GM23338 (cell line): ENCODE measurements at regions not wholly inside any gene's neighbourhood (a gene's known extent, or its start where the extent isn't known, plus 50 kb on each side); places are given as distances from the start of the nearest gene placed in this dataset.

ENCODE experiments used
- CREB1 ChIP-seq: fragments of 250-450 bp; sonication (Bioruptor Pico); IDR thresholded peaks from 2 replicates; pipeline ENCODE4 v1.5.0; 2020; ENCODE audit warnings: low read depth, mild to moderate bottlenecking, moderate library complexity
- CTCF ChIP-seq, 2 experiments: fragments of 200-600 bp in 1 of 2; sonication (generic) in 1 of 2; conservative IDR thresholded peaks; 2 replicates each; pipeline versions ENCODE4 v1.5.1 to v1.6.1; 2016 to 2017; ENCODE audit warnings: antibody characterized with exemption in 2 of 2, low read depth in 2 of 2, mild to moderate bottlenecking in 2 of 2, moderate library complexity in 1 of 2
- EZH2 ChIP-seq: fragments of 200-600 bp; sonication (generic); IDR thresholded peaks from one replicate; pipeline ENCODE4 v1.8.0; 2017; ENCODE audit warnings: antibody characterized with exemption, mild to moderate bottlenecking, low read depth; ENCODE audit not compliant: unreplicated experiment
- EZH2phosphoT487 ChIP-seq: fragments of 200-600 bp; sonication (generic); IDR thresholded peaks from one replicate; pipeline ENCODE4 v1.8.1; 2018; ENCODE audit warnings: antibody characterized with exemption; ENCODE audit not compliant: unreplicated experiment
- JUNB ChIP-seq: IDR thresholded peaks from one replicate; pipeline ENCODE4 v1.6.1; 2016; ENCODE audit warnings: antibody characterized with exemption; ENCODE audit not compliant: unreplicated experiment
- POLR2AphosphoS5 ChIP-seq: IDR thresholded peaks from 2 replicates; pipeline ENCODE4 v1.6.1; 2016; ENCODE audit warnings: antibody characterized with exemption, low read depth
- REST ChIP-seq: IDR thresholded peaks from one replicate; pipeline ENCODE4 v1.6.1; 2018; ENCODE audit warnings: antibody characterized with exemption; ENCODE audit not compliant: unreplicated experiment
- STAT1 ChIP-seq: IDR thresholded peaks from one replicate; pipeline ENCODE4 v1.6.1; 2016; ENCODE audit warnings: antibody characterized with exemption; ENCODE audit not compliant: unreplicated experiment
- ZNF331 ChIP-seq: fragments of 250-450 bp; sonication (Bioruptor Pico); IDR thresholded peaks from 2 replicates; pipeline ENCODE4 v1.5.0; 2020; ENCODE audit warnings: low read depth, mild to moderate bottlenecking, moderate library complexity
- ZNF462 ChIP-seq: fragments of 250-450 bp; sonication (Bioruptor Pico); IDR thresholded peaks from 2 replicates; pipeline ENCODE4 v1.5.0; 2020; ENCODE audit warnings: mild to moderate bottlenecking, moderate library complexity

GRCh38 chr16:85330694-85331188 lies 218.5 kb upstream of the CIBAR2 start:
- TF ChIP-seq CTCF (conservative IDR thresholded peaks at IDR 0.05; ENCODE audit: low read depth in 2 of 2) (peak; percentile 60), ZNF462 (no peak), CREB1 (CRISPR knock-in tag) (no peak), REST (no peak), EZH2 (no peak), ZNF331 (CRISPR knock-in tag) (no peak), EZH2phosphoT487 (no peak), STAT1 (no peak), POLR2AphosphoS5 (0 out of 2 replicates have a peak, but pooled peaks have one; percentile 31), JUNB (no peak)
